ENCODE measurements at regions not wholly inside any gene's neighbourhood (a gene's known extent, or its start where the extent isn't known, plus 50 kb on each side); places are given as distances from the start of the nearest gene placed in this dataset.

DNA sequence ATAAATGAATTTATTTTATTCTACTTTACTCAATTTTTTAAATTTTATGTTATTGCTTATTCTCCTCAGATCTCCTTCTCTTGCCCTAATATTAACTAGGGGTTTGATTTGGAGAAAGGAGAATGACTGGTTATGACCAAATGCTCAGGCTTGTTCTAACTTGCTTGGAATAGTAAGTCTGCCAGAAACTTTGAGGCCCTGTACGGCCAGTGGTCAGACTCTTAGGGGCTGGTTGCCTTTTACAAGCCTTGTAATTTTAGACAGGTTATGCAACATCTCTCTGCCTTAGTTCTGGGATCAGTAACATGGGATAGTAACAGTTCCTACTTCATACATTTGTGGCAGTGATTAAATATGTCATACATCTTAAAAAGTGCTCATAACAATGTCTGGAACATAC lies 279.5 kb downstream of the DUSP10 start:
- TF ChIP-seq, protein P1, sequence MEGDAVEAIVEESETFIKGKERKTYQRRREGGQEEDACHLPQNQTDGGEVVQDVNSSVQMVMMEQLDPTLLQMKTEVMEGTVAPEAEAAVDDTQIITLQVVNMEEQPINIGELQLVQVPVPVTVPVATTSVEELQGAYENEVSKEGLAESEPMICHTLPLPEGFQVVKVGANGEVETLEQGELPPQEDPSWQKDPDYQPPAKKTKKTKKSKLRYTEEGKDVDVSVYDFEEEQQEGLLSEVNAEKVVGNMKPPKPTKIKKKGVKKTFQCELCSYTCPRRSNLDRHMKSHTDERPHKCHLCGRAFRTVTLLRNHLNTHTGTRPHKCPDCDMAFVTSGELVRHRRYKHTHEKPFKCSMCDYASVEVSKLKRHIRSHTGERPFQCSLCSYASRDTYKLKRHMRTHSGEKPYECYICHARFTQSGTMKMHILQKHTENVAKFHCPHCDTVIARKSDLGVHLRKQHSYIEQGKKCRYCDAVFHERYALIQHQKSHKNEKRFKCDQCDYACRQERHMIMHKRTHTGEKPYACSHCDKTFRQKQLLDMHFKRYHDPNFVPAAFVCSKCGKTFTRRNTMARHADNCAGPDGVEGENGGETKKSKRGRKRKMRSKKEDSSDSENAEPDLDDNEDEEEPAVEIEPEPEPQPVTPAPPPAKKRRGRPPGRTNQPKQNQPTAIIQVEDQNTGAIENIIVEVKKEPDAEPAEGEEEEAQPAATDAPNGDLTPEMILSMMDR (conservative IDR thresholded peaks at IDR 0.05 in 1 of 2, IDR thresholded peaks at IDR 0.05 in 1 of 2; ENCODE audit: low read depth in 1 of 2, low read length in 2 of 2) = no peak
- no peak for TF ChIP-seq EZH2 (IDR thresholded peaks at IDR 0.05; ENCODE audit: low read length, missing control alignments)
